HUDEP-2 (cell line): ENCODE measurements at regions not wholly inside any gene's neighbourhood (a gene's known extent, or its start where the extent isn't known, plus 50 kb on each side); places are given as distances from the start of the nearest gene placed in this dataset.
A peak's percentile ranks its signal among the peaks of the same experiment; 100 is the strongest.

ENCODE experiments used
- DNase-seq, 76 experiments: peaks; one replicate each; lab custom pipeline; 2025; ENCODE audit not compliant: unreplicated experiment in 76 of 76; lab: John Stamatoyannopoulos, UW

GRCh38 chr13:39965309-39965708 is 309.8 kb downstream of the COG6 start:
- DNase-seq: no peak

GRCh38 chr13:39967199-39967959 is 311.9 kb downstream of the COG6 start:
- DNase-seq: peak in 2 of 76 experiments; percentile 3 to 7

DNA sequence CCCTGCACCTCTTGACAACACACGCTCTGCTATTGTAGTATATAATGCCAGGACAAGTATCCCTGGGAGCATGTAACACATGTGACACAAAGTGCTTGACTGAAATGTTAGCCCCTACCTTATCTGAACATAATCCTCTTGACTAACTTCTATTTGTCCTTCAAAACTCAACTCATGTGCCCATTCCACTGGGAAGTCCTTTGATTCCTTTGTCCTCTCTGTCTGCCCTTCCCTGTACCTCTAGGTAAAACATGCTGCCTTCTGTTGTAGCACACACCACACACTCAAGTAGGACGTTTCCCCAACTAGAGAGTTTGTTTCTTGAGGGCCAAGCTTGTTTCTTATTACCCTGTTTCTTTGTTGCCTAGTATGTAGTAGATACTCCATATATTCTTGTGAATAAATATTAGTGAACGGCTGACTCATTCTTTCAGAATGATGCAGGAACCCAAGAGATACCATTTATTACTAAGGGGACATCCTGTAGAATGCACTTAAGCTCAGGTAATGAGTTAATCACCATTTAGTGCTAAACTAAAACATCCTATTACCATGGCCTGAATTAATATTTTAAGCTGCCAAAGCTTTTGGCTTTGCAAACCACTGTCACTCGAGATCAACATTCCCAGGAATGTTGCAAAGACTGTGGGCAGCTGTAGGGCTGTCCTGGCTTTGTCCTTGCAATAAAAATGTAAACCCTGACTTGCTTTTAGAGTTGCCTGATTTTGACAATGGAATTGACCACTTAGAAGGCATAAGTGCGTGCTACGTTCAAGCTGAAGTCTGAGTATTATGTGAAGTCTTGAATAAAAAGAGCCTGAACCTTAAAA is 313.4 kb downstream of the COG6 start:
- no peak for DNase-seq

GRCh38 chr13:39970177-39970846 is 314.9 kb downstream of the COG6 start:
- DNase-seq: no peak

DNA sequence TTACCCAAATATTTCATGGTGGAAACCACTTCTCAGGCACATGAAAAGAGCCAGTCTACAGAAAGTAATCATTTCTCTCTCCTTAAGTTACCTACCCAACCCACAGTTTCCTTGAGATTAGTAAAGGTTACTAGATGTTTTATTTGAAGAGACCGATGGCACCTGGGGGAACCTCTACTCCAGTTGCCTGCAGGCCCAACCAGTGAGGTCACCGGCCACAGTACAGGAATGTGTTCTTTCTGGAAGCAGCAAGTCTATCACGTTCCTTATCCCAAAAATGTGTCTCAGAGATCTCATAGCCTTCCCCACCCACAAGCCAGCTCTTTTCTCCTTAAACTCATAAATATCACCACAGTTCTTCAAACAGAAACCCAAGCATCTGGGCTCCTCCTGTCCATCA is 316.1 kb downstream of the COG6 start:
- DNase-seq: no peak

DNA sequence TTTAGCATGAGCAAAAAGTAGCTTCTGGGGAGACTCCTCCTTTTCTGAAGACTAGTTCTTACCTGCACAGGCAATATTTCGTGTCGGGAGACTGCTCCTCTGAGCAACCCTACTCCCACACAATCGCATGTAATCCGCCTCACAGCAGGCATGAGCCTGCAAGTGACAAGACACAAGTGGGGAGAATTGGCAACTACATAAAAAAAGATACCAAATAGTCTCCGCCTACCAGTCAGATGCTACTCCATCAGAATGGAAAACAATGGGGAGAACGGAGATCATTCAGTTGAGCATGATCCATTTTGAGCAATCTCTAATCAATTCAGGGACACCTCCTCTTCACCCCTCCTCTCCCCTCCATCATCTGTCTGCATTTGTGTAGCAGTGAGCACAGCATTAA is 321.0 kb downstream of the COG6 start:
- no peak for DNase-seq

DNA sequence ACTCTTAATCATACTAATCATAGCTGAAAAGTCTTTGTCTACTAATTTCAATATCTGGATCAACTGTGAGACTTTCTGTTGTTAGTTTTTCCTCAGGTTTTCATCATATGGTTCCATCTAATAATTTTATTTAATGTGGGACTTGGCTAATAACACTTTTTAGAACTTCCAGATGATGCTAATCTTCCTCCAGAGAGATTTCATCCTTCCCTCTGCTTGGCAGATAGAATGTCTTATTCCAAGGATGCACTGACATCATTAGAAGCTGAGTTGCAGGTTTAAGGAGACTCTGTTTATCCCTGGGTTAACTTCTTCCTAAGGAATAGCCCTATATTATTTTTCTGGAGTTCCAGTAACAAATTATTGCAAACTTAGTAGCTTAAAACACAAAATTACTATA is 325.6 kb downstream of the COG6 start:
- DNase-seq: no peak

DNA sequence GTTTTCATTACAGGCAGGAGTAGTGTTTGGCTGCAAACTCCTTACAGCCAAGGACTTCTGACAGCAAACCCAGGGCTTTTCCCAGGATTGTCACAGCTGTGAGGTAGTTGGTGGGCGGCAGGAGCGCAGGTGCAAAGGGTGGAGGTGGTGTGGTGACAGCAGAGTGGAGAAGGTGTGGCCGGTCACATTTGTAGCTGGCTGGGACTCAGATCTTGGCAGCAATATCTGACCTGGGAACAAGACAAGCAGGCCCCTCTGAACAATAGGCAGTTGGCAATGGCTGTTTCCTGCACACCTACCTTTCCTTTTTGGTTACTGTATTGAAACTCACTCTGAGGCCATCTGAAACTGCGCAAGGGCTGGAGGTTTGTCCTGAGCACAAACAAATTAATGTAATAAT is 327.3 kb downstream of the COG6 start:
- DNase-seq: no peak

DNA sequence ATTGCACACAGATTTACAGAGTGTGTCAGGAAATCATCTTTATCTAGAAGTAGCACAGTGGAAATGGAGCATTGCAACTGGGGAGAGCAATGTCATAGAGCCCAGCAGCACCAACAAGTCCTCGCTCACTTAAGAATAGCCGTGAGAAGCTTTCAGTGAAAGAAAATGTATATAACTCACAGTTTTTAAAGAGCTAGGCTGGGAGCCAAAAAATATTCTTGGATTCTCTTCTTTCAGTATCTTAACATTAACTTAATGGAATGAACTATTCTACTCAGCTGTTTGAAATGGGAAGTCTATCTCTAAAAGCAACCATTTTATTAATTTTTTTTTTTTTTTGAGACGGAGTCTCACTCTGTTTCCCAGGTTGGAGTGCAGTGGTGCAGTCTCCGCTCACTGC is 329.6 kb downstream of the COG6 start:
- no peak for DNase-seq

DNA sequence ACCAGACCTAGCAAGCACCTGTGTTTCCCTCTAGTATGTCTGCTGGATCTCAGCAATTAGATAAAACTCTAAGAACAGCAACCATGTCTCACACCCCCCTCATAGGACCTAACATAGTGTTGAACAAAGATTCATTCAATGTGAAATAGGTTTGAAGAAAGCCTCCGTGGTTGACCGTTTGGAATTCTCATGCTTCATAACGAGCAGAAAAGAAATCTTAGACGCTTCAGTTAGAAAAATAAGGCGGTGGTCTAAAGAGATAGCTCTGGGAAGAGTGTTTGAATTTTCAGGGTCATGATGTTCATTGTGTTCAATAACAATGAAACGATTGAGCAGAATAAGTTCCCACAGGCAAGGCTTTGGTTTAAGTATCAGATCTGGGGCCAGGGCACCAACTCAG is 332.9 kb downstream of the COG6 start:
- DNase-seq: no peak

GRCh38 chr13:39998166-39998565 is 342.7 kb downstream of the COG6 start:
- no peak for DNase-seq

DNA sequence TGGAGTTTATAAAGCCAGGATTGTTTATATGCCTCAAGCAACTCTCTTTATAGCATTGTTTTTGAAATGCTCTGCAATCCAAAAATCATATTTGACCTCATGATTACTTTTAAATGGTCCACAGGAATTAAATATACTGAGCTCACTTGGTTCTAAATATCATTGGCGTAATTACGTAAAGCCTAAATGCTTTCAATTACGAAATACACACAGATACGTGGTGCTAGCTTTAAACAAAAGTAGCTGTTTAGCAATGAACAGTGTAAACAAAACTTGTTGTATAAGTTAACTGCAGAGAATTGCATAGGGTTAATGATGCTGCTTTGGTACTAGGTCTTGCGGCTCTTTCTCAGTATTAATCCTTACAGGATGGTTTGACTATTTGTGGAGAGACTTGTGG is 346.6 kb downstream of the COG6 start:
- DNase-seq: no peak

GRCh38 chr13:40013554-40013953 is 358.1 kb downstream of the COG6 start:
- no peak for DNase-seq

DNA sequence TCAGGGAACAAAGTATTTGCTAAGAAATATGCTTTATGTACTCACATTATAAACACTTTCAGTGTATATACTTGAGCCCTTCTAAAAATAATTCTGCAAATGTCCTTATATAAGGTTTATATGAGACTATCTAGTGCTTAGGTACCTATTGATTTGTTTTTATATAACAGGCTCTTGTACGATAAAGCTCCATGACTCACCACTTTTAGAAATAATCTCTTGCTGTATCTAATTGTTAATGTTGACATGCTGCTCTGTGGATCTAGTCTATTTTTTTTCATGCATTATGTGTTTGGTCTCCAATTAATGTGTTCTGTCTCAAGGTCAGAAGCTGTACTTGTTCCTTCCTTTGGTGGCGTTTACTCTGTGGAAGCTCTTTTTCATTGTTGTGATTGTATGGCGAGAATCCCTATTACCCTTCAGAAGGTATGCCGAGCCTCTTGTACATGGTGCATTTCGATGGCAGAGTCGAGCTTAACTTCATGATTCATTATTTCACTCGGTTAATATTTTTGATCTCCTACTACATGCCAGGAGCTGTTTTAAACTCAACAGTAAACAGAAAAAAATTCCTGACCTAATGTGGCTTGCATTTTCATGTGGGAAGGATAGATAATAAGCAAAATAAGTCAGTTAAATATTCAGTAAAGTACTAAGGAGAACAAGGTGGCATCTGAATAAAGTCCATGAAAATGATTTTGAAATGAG is 361.6 kb downstream of the COG6 start:
- no peak for DNase-seq

DNA sequence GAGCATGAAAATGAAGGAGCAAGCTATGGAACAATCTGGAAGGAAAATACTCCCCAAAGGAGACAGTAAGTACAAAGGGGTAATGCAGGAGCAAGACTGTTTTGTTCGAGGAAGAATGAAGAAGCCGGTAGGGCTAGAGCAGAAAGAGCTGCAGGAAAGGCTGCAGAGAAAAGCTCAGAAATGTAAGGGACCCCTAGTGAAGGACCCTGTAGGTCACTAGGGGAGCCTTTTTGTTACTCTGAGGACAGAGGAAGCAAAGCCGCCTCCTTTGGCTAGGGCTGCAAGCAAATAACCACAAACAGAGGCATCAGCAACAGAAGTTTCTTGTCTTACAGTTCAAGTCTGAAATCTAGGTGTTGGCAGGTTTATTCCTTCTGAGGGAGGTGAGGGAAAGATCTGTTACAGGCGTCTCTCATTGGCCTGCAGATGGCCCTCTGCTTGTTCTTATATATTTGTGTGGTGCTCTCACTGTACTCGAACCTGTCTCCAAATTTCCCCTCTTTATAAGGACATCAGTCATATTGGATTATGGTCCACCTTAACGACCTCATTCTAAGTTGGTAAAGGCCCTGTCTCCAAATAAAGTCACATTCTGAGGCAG is 362.3 kb downstream of the COG6 start:
- no peak for DNase-seq

DNA sequence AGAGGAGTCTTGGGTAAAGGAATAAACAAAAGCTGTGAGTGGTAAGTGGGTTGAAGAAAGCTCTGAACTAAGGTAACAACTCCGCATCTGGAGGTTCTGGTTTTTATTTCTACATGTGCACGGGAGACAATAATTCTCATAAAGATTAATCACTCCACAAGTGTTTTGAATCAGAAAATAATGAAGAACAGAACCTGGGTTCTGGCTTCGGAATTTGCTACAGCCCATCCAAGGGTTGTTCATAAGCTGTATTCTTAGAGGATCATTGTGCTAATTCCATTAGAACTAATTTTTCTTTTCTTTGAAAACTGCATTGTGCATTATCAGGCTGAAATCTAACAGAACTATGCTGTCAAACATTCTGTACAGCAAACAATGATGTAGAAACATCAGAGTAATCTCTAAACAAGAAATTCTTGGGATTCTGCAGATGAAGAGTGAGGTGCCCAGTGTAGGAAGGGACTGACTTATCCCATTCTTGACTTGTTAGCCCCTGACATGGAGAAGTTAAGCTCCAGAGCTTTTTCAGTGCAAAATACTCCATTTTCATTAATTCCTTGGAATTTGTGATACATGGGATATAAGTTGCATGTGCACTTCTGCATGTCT is 368.2 kb downstream of the COG6 start:
- DNase-seq: no peak

GRCh38 chr13:40024204-40024966 is 368.9 kb downstream of the COG6 start:
- DNase-seq: no peak

GRCh38 chr13:40024967-40025714 is 369.7 kb downstream of the COG6 start:
- no peak for DNase-seq

GRCh38 chr13:40026174-40026585 is 370.7 kb downstream of the COG6 start:
- no peak for DNase-seq
